ENCODE measurements at regions not wholly inside any gene's neighbourhood (a gene's known extent, or its start where the extent isn't known, plus 50 kb on each side); places are given as distances from the start of the nearest gene placed in this dataset.

DNA sequence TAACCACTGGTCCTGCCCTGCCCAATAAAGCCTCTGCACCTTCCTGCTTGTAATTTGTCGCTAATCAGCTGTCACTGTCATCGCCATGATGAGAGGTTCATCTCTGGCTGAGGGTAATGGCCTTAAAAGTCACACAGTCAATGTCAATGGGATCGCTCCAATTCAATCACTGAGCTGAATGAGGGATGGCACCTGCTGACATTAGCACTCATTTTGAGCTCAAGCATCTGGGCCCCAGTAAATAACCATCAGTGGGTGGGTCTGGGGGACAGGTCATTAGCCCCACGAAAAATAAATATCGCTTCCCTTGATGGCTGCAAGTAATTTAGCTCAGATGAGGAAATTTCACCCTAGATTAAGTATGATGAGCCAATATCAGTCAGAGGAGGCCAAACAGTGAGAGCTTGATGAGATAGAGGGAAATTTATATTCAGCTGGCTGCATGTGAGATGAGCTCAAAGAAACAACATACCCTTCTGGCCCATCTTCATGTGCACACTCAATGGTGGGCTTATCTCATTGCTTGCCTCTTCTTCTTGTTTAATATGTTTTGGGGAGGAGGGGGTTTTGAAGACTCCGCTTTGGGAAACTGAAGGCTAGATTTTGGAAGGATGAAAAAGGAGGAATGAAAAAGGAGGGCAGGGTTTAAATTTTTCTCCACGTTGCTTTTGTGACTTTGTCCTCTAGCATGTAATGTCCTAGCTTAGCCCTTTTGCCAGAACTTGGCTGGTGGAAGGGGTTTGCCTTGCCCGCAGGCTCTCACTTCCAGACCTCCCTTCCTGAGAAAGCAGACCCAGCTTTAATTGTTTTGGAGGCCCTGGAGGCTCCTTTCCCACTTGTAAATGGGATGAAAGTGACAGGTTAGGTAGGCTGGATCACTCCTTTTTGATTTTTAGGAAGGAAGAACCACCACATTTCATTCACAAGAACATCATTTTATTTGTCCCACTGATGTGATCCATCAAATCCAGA lies 84.8 kb upstream of the PAQR3 start:
- no peak for DNase-seq (ENCODE audit: low spot score)

DNA sequence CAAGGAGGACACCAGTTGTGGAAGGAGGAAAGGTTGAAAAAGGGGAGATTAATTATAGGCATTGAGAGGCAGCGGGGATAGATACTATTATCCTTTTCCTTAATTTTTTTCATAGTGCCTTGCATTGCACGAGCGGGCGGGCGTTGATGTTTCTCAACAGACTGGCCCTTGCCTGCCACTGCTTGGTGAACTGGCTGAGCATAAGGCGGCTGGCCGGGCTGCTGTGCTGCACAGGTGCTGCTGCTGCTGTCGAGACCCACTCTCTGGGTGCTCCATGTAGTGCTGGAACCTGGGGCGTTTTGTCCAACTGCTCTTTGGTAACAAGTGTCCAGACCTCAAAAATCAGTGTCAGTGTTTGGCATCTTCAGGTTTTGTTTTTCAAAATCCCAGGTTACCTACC lies 83.3 kb upstream of the PAQR3 start:
- no peak for DNase-seq (ENCODE audit: low spot score)

DNA sequence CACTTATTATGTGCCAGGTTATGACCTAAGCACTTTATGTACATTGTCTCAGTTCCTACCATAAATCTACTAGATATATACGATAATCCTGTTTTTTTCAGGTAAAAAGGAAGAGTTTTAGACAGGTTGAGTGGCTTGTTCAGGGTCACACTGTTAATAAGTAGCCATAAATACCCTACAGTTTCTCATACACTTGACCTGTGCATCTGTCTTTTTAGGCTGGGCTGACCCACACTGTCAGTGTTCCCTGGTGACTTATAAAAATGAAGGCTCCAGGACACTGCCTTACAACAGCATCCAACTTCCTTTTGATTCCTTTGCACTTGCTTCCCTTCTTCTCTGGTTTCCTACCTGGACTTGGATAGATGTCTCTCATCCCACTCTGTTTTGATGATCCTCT lies 78.2 kb upstream of the PAQR3 start:
- no peak for DNase-seq (ENCODE audit: low spot score)

DNA sequence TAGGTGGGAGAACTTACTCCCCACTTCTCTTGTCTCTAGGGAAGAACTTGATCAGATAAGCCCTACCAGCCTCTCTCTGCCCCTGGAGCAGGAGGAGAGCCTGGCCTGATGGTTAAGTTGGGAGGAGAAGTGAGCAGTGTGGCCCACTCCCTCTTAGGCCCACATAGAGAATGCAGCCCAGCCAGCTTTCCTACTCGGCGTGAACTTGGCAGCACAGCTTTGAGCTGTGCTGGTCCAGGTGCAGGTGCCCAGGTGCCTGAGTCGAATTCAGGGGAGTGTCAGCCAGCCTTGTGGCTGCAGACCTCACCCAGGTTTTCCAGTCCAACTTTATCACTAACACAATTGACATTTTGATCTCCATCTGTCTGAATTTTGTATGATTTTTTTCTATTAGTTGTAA lies 77.6 kb upstream of the PAQR3 start:
- no peak for DNase-seq (ENCODE audit: low spot score)

DNA sequence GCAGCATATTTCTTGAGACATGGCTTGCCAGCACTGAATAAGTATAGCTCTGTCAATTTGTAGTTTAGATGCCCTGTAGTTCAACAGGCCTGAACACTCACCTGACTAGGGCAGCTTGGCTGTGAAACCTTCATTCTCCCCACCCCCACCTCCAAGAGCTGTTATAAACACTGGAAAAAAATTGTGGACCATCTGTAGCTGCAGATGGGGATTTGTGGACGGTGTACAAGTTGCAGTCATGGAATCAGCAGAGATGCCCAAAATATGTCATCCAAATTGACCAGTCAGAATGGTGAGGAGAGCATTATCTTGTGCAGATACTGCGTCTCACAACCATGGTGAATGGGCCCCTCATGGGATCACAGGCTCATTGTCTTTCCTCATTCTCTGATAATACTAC lies 76.2 kb upstream of the PAQR3 start:
- no peak for DNase-seq (ENCODE audit: low spot score)

DNA sequence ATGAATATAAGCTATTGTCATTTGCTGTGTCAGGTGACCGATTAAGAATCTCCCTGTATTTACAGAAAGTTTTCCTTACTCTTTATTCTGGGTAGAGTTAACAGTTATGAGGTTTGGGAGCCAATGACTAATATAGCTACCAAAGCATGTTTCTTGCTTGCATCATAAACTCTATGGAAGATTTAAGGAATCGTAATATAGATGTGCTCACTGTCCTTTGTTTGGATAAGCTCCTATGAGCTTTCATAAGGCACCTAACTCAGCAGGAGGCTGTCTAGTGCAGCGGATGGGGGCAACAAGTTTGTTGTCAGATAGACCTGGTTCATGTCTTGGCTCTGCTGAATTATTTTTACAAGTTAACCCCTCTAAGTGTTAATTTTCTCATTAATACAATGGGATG lies 75.0 kb upstream of the PAQR3 start:
- DNase-seq (ENCODE audit: low spot score), result no peak

DNA sequence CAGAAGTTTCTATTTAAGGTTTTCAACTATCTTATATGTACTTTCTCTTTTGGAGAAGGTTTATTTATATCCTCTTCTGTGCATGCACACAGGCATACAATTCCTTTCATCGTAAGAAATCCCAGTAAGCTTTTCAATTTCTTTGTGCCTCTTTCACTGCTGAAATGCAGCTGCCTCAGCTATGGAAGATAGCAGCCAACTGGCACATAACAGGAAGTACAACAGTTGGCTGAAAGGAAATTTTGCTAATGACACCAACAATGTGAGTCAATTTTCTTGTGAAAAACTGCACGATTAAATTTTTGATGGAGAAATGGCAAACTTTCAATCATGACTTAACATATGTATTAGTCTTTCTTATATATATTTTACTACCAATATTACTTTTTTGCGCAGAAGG lies 74.5 kb upstream of the PAQR3 start:
- no peak for DNase-seq (ENCODE audit: low spot score)

DNA sequence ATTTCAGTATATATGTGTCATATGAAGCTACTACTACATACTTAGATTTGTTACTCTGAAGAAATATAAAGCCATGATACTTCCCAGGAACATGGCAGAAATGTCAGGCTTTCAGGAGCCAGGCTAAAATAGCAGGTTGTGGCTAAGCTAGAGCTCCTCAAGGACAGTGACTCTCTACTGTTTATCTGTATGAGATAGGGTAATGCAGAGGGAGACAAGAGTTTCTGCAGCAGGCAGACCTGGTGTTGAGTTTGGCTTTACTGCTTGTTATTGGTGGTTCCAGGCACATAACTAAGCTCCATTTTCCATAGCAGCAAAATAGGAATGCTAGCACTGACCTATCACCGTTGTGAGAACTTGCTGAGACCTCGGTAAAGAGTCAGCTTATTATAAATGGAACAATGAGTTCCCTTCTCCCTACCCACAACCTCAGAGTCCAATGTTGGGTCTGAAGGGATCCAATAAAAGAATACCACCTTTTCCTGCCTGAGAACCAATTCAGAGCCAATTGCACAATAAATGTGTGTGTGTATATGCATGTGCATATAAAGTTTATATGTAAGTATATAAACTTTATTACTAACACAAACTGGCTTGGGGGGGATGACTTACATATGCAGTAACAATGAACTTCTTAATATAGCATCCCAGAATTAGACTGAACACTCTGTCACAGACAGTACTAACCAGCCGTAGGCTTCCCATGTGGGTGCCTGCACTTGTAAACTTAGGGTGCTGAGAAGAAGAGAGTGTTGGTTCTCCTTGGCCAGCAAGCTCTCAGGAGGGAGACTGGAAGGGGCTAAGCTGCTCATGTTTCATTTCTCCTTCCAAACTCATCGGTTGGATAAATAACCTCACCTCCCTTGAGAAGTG lies 51.9 kb upstream of the PAQR3 start:
- DNase-seq (ENCODE audit: low spot score), result no peak

DNA sequence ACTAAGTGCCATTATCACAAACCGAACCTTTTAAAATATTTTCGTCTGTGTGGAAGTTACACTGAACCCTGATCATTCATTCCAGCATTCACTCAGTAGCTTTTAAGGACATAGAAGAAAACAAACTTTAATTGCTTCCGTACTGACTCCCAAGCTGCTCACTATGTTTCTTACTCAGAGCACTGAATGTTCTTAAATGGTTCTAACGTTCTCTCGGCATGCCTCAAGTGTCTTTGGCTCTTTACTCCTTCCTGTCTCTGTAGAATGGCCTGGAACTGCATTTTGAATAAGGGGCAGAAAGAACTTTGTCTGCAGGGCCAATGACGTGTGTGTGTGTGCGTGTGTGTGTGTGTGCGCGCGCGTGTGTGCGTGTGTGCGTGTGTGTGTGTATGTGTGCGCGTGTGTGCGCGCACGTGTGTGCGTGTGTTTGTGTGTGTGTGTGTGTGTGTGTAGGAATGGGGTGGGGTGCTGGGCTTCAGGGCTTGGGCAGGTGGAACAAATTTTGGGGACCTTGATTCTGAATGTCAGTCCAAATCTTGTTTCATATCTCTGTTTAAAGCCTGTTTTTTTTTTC lies 50.5 kb upstream of the PAQR3 start:
- DNase-seq (ENCODE audit: low spot score), result no peak

Data from left forelimb (tissue), 1 donor.